Esophagus squamous epithelium (tissue), 5 donors: ENCODE measurements at regions not wholly inside any gene's neighbourhood (a gene's known extent, or its start where the extent isn't known, plus 50 kb on each side); places are given as distances from the start of the nearest gene placed in this dataset.

ENCODE experiments used
- DNase-seq: peaks from one replicate; lab custom pipeline; 2025; lab: John Stamatoyannopoulos, UW
- H3K27ac ChIP-seq, 4 donors: fragments of 200-600 bp; sonication (generic); one replicate each; pipeline ENCODE4 v1.5.1; 2016 to 2019; ENCODE audit warnings: mild to moderate bottlenecking in 1 of 4
- H3K27me3 ChIP-seq, 4 donors: fragments of 200-600 bp; sonication (generic); 1 replicate in 3 of 4; 2 replicates in 1 of 4; pipeline versions ENCODE4 v1.5.1 to v1.6.0; 2017 to 2021; ENCODE audit warnings: antibody characterized with exemption in 1 of 4
- H3K36me3 ChIP-seq, 3 donors: fragments of 200-600 bp; sonication (generic); one replicate each; pipeline ENCODE4 v1.5.1; 2016 to 2019
- H3K4me1 ChIP-seq, 3 donors: fragments of 200-600 bp; sonication (generic); one replicate each; pipeline ENCODE4 v1.5.1; 2017 to 2019
- H3K4me3 ChIP-seq, 4 donors: fragments of 200-600 bp; sonication (generic); 1 replicate in 3 of 4; 2 replicates in 1 of 4; pipeline ENCODE4 v1.5.1; 2016 to 2019; ENCODE audit warnings: mild to moderate bottlenecking in 2 of 4, moderate library complexity in 1 of 4
- H3K9me3 ChIP-seq, 3 donors: fragments of 200-600 bp; sonication (generic); one replicate each; pipeline ENCODE4 v1.5.1; 2016 to 2019
- POLR2A ChIP-seq, 4 donors: fragments of 450-650 bp; IDR thresholded peaks; one replicate each; pipeline ENCODE4 v1.6.1; 2017; ENCODE audit warnings: antibody characterized with exemption in 4 of 4, mild to moderate bottlenecking in 4 of 4, moderate library complexity in 3 of 4
- WGBS, 2 donors: methylation state at CpG; one replicate each; pipeline ENCODE4 v1.1.5; 2018; 5-methylcytosine and 5-hydroxymethylcytosine counted together
- intact Hi-C: fragments of 100-400 bp; cut with DNase I; formaldehyde crosslinking; loops from one replicate; pipeline ENCODE4 v1.15.0; 2022
- TF ChIP-seq, protein P1 (sequence below), 6 experiments: fragments of 450-650 bp in 4 of 6; fragments of 200-600 bp in 2 of 6; sonication (generic) in 2 of 6; IDR thresholded peaks; one replicate each; pipeline ENCODE4 v1.5.1; 2016 to 2019; ENCODE audit warnings: antibody characterized with exemption in 6 of 6, mild to moderate bottlenecking in 4 of 6, moderate library complexity in 4 of 6
- donor health status: DM: yes; HTN: yes; CAD: no.

DNA sequence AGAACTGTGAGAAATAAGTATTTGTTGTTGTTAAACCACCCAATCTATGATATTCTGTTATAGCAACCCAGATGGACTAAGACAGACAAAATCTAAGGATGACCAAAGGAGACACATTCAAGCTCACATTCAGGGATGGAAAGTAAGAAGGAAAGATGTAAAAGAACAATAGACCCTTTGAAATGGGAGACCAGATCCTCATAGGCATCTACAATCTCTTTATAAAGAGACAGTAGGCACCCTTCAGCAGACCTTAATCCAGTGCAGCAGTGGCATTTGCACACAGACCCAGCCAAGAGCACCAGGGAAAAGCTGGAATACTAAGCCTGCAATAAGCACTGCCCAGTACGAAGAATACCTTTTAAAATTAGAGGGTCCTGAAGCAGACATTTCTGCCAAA is 132.7 kb downstream of the KLHL28 start:
- H3K4me3 ChIP-seq = no peak overlapping the region

DNA sequence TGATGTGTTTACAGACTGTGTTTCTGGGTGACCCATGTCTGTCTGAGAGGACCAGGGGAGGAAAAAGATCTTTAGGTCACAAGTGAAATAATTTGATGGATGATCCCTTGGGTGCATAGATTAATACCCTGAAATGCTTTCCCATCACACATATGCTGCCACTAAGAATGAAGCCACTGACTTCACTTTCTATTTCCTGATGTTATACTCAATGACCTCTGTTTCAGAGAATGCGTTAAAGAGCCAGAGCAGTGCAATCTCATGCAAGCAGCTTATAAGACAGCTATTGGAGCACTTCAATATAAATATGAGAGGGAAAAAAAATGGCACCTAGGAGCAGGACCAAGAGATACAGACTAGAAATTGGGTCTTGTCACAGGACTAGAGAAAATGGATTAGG is 133.7 kb downstream of the KLHL28 start:
- H3K27me3 ChIP-seq = no peaks in the 10 kb centered on the region
- intact Hi-C loops = no loop called here
- TF ChIP-seq POLR2A (IDR thresholded peaks at IDR 0.05) = no peak
- TF ChIP-seq, protein P1, sequence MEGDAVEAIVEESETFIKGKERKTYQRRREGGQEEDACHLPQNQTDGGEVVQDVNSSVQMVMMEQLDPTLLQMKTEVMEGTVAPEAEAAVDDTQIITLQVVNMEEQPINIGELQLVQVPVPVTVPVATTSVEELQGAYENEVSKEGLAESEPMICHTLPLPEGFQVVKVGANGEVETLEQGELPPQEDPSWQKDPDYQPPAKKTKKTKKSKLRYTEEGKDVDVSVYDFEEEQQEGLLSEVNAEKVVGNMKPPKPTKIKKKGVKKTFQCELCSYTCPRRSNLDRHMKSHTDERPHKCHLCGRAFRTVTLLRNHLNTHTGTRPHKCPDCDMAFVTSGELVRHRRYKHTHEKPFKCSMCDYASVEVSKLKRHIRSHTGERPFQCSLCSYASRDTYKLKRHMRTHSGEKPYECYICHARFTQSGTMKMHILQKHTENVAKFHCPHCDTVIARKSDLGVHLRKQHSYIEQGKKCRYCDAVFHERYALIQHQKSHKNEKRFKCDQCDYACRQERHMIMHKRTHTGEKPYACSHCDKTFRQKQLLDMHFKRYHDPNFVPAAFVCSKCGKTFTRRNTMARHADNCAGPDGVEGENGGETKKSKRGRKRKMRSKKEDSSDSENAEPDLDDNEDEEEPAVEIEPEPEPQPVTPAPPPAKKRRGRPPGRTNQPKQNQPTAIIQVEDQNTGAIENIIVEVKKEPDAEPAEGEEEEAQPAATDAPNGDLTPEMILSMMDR (IDR thresholded peaks at IDR 0.05) = no peak
- WGBS, 2 donors = 76 to 100% methylated on average over 1 of the region's 1 CpG
- DNase-seq = no peak
- H3K4me3 ChIP-seq = no peak overlapping the region
- no peaks in the 10 kb centered on the region for H3K36me3 ChIP-seq
- no peaks in the 10 kb centered on the region for H3K4me1 ChIP-seq
- H3K27ac ChIP-seq = no peak overlapping the region
- H3K9me3 ChIP-seq = no peaks in the 10 kb centered on the region

More for the DNA sequence above, 132.7 kb downstream of the KLHL28 start:
- WGBS, 2 donors = 29 to 85% methylated on average over 1 of the region's 1 CpG
- Histone ChIP-seq H3K27ac (no peak overlapping the region), H3K36me3 (no peaks in the 10 kb centered on the region), H3K9me3 (no peaks in the 10 kb centered on the region), H3K27me3 (no peaks in the 10 kb centered on the region), H3K4me1 (no peaks in the 10 kb centered on the region)
- intact Hi-C loops = no loop called here
- TF ChIP-seq, protein P1 (IDR thresholded peaks at IDR 0.05) = no peak
- TF ChIP-seq POLR2A (IDR thresholded peaks at IDR 0.05) = no peak
- DNase-seq = no peak

DNA sequence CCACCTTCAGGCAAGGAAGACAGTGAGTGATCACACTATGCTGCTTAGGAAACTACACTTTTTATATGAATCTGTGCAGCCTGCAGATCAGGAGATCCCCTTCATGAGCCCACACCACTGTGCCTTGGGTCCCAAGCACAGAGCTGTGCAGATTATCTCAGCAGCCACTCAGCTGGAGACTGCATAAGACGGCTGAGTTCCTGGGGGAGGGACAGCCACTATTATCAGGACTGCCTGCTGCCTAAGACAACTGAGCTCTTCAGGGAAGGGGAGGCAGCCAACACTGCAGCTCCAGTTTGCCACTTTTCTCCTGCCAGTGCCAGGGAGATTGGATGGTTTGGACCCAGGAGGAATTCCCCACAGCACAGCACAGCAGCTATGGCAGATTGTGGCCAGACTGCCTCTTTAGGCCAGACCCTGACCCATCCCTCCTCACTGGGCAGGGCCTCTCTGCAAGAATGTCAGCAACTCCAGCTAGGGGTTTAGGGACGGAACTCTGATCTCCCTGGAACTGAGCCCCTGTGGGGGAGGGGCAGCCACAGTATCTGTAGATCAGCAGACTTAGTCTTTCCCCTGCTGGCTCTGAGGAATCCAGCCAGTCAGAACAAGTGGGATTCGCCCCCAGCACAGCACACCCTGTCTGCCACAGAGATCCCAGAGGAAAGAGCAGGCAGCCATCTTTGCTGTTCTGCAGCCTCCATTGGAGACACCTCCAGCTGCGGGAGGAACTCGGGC is 141.3 kb downstream of the KLHL28 start:
- no peak for DNase-seq
- Histone ChIP-seq H3K27me3 (no peaks in the 10 kb centered on the region), H3K4me3 (no peak overlapping the region), H3K4me1 (no peaks in the 10 kb centered on the region), H3K36me3 (no peaks in the 10 kb centered on the region), H3K27ac (no peak overlapping the region), H3K9me3 (no peaks in the 10 kb centered on the region)
- WGBS, 2 donors = 47 to 80% methylated on average over 3 to 4 of the region's 5 CpGs
- TF ChIP-seq, protein P1 (IDR thresholded peaks at IDR 0.05) = no peak
- TF ChIP-seq POLR2A (IDR thresholded peaks at IDR 0.05) = no peak
- intact Hi-C loops = no loop called here

DNA sequence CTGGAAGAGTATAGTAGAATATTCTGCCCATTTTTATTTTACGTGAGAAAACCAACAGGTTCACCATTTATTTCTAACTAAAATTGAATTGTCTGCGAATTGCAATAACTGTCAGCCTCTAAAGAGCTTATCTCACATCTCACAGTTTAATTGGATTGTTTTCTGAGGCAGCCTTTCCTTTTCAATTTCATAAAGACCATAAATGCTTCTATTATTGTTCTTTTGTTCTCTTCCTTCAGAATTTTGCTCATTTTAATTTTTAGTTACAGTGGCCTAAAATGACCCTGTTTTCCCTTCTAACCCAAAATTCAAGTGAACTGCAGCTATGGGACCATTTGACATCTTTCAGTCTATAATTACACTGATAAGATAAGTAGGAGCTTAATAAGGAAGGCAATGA is 147.6 kb downstream of the KLHL28 start:
- no peak for DNase-seq
- 71 to 78% methylated on average over 2 of the region's 2 CpGs for WGBS, 2 donors
- H3K27ac ChIP-seq = no peak overlapping the region
- H3K4me3 ChIP-seq = no peak overlapping the region
- no peaks in the 10 kb centered on the region for H3K27me3 ChIP-seq
- TF ChIP-seq, protein P1 (IDR thresholded peaks at IDR 0.05) = no peak
- no peak for TF ChIP-seq POLR2A (IDR thresholded peaks at IDR 0.05)
- no peaks in the 10 kb centered on the region for H3K9me3 ChIP-seq
- H3K36me3 ChIP-seq = no peaks in the 10 kb centered on the region
- no peaks in the 10 kb centered on the region for H3K4me1 ChIP-seq
- intact Hi-C loops = no loop called here

DNA sequence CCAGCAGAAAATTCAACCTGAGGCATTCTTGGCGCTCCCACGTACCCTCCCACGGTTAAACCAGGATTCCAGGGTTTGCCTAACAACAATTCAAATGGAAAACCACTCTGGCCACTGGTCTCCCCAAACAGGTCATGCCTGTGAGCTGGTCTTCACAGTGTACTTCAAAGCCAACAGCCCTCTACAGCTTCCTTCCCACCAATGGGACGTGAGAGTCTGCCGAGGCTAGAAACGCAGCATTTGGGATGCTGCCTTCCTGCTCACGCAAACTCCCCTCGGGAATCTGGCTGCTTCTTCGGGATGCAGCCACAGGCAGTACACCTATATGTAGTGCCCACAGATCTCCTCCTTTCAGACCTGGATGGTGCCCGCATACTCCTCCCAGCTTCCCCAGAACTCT is 149.1 kb downstream of the KLHL28 start:
- no peak overlapping the region for H3K27ac ChIP-seq
- H3K4me3 ChIP-seq = no peak overlapping the region
- no peaks in the 10 kb centered on the region for H3K27me3 ChIP-seq
- DNase-seq = no peak
- no peaks in the 10 kb centered on the region for H3K4me1 ChIP-seq
- H3K36me3 ChIP-seq = no peaks in the 10 kb centered on the region
- TF ChIP-seq, protein P1 (IDR thresholded peaks at IDR 0.05) = no peak
- no peak for TF ChIP-seq POLR2A (IDR thresholded peaks at IDR 0.05)
- WGBS, 2 donors = 84 to 93% methylated on average over 9 to 10 of the region's 10 CpGs
- intact Hi-C loops = no loop called here
- H3K9me3 ChIP-seq = no peaks in the 10 kb centered on the region
